Endothelial cell of hepatic sinusoid (primary cell): ENCODE measurements at regions not wholly inside any gene's neighbourhood (a gene's known extent, or its start where the extent isn't known, plus 50 kb on each side); places are given as distances from the start of the nearest gene placed in this dataset.
"Not testable (repeated sequence)": the region's sequence is repeated elsewhere in the genome, so short reads cannot be mapped to it uniquely, and the experiment has no call there.

Source experiments
- in situ Hi-C: cut with HindIII; loops from 2 replicates; pipeline ENCODE4 v1.10.0; 2017; ENCODE audit warnings: low sequenced_read_pairs

GRCh38 chr13:101003566-101003965 lies 329.0 kb upstream of the TMTC4 start:
- in situ Hi-C loops, result no loop called here

GRCh38 chr13:100989392-100989791 lies 314.8 kb upstream of the TMTC4 start:
- in situ Hi-C loops, result no loop called here

GRCh38 chr13:100988921-100989320 lies 314.3 kb upstream of the TMTC4 start:
- in situ Hi-C loops, result no loop called here

- in situ Hi-C loops, result no loop called here
These were observed 313.4 kb upstream of the TMTC4 start for GRCh38 chr13:100987948-100988347.

- in situ Hi-C loops, result no loop called here
These were observed 312.0 kb upstream of the TMTC4 start for GRCh38 chr13:100986571-100986970.

- in situ Hi-C loops, result no loop called here
These were observed 309.6 kb upstream of the TMTC4 start for GRCh38 chr13:100984085-100984705.

- in situ Hi-C loops, result no loop called here
These were observed 308.5 kb upstream of the TMTC4 start for GRCh38 chr13:100983111-100983510.

GRCh38 chr13:100980171-100980570 lies 305.6 kb upstream of the TMTC4 start:
- in situ Hi-C loops, result no loop called here

- in situ Hi-C loops, result no loop called here
These were observed 303.2 kb upstream of the TMTC4 start for GRCh38 chr13:100977841-100978240.

GRCh38 chr13:100976993-100977392 lies 302.4 kb upstream of the TMTC4 start:
- in situ Hi-C loops, result no loop called here

GRCh38 chr13:100975666-100976065 lies 301.1 kb upstream of the TMTC4 start:
- in situ Hi-C loops, result not testable (repeated sequence)

- in situ Hi-C loops, result no loop called here
These were observed 288.0 kb upstream of the TMTC4 start for GRCh38 chr13:100962585-100962984.

GRCh38 chr13:100961186-100961585 lies 286.6 kb upstream of the TMTC4 start:
- in situ Hi-C loops, result no loop called here

- in situ Hi-C loops, result no loop called here
These were observed 284.2 kb upstream of the TMTC4 start for GRCh38 chr13:100958831-100959230.

- in situ Hi-C loops, result no loop called here
These were observed 283.1 kb upstream of the TMTC4 start for GRCh38 chr13:100957741-100958140.

GRCh38 chr13:100954430-100955305 lies 280.1 kb upstream of the TMTC4 start:
- in situ Hi-C loops, result no loop called here

GRCh38 chr13:100951016-100951415 lies 276.4 kb upstream of the TMTC4 start:
- in situ Hi-C loops, result no loop called here

GRCh38 chr13:100948937-100949336 lies 274.3 kb upstream of the TMTC4 start:
- in situ Hi-C loops, result not testable (repeated sequence)

- in situ Hi-C loops, result no loop called here
These were observed 272.0 kb upstream of the TMTC4 start for GRCh38 chr13:100946588-100946987.

- in situ Hi-C loops, result no loop called here
These were observed 270.3 kb upstream of the TMTC4 start for GRCh38 chr13:100944791-100945345.

GRCh38 chr13:100942742-100943141 lies 268.1 kb upstream of the TMTC4 start:
- in situ Hi-C loops, result no loop called here
